GM06990 (cell line): ENCODE measurements at regions not wholly inside any gene's neighbourhood (a gene's known extent, or its start where the extent isn't known, plus 50 kb on each side); places are given as distances from the start of the nearest gene placed in this dataset.

Experiments
- DNase-seq: peaks from one replicate; pipeline ENCODE4 v3.0.0-alpha.2; 2011; ENCODE audit not compliant: insufficient read length; ENCODE audit errors: extremely low read depth
- H3K27me3 ChIP-seq: replicated peaks from 2 replicates; pipeline ENCODE4 v1.6.0; 2011; ENCODE audit warnings: low read length; ENCODE audit not compliant: control insufficient read depth, insufficient read depth
- H3K36me3 ChIP-seq: 2 replicates; pipeline ENCODE4 v1.5.1; 2011; ENCODE audit warnings: low read length; ENCODE audit not compliant: control insufficient read depth, insufficient read depth
- H3K4me3 ChIP-seq: replicated peaks from 2 replicates; pipeline ENCODE4 v1.5.1; 2011; ENCODE audit warnings: low read depth, mild to moderate bottlenecking, control low read depth, low read length
- CTCF ChIP-seq: IDR thresholded peaks from 2 replicates; pipeline ENCODE4 v1.5.1; 2011; ENCODE audit warnings: low read length, control low read depth, mild to moderate bottlenecking, inconsistent platforms; ENCODE audit not compliant: insufficient read depth, poor library complexity, severe bottlenecking

DNA sequence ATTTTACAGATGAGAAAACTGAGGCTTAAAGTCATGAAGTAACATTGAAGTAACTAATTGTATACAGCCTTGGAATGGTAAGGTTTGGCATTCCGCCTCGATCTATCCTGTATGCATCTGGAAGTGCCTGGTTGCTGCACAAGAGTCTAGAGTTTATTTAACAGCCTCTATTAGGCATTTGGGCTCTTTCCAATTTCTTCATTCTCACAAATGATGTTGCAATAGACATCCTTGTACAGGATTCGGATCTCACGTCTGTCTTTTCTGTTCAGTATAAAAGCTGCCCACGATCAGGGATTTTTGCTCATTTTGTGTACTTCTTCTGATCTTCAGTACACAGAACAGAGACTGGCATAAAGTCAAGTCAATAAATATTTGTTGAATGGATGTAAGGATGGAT lies 100.5 kb downstream of the AIPL1 start:
- H3K27me3 ChIP-seq: no peaks in the 10 kb centered on the region
- DNase-seq: no peak
- TF ChIP-seq CTCF: no peak
- no peaks in the 10 kb centered on the region for H3K36me3 ChIP-seq
- H3K4me3 ChIP-seq: no peak overlapping the region

DNA sequence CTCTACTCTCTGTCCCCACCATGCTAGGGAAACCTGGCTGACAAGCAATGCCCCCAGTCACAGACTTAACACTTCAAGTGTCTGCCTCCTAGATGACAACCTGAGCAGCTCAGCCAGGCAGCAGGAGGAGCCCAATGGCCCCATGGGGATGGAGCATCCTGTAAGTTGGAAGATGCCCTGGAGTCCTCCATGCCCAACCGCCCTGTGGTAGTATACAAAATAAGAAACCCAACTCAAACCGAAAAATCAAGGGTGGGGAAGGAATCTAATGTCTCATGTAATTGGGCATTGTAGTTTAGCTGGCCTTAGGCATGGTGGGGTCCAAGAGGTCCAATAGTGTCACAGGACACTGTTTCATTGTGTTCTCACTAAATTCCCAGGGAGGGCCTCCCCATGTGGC lies 104.0 kb downstream of the AIPL1 start:
- TF ChIP-seq CTCF: no peak
- Histone ChIP-seq H3K36me3 (no peaks in the 10 kb centered on the region), H3K27me3 (no peaks in the 10 kb centered on the region), H3K4me3 (no peak overlapping the region)
- no peak for DNase-seq

DNA sequence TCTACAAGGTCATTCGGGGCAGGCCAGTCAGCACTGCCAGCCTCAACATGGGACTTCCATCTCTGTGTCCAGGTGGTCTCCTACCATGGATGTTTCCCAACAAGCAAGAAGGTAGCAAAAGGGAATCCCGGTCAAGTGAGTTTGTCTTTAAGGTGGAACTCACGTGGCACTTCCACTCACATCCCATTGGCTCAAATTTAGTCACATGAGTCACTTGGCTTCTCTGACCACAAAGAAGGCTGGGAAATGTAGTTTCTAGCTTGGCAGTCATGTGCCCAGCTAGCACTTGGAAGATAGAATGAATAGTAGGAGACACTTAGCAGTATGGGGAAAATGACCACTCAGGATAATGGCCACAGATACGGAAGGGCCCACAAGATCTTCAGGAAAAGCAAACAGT lies 106.6 kb downstream of the AIPL1 start:
- DNase-seq: no peak
- no peaks in the 10 kb centered on the region for H3K36me3 ChIP-seq
- H3K27me3 ChIP-seq: no peaks in the 10 kb centered on the region
- TF ChIP-seq CTCF: no peak
- no peak overlapping the region for H3K4me3 ChIP-seq

DNA sequence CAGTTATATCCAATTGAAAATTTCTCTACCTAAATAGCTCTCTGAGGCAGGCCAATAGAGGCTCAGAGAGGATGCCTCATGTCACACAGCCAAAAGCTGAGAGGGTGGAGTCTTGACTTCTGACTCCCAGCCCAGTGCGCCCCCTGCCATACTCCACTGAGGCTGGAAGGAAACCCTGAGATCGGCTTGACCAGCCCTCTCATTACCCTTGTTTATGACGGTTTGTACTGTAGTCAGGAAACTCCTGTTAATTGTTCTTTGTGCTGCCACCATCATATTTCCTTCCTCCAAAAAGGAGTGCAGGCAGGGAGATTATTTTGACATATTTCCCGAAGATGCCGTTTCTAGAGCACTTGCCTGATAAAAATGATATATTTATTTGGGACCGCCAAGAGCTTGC lies 107.9 kb downstream of the AIPL1 start:
- TF ChIP-seq CTCF: peak; percentile 7
- no peak for DNase-seq

DNA sequence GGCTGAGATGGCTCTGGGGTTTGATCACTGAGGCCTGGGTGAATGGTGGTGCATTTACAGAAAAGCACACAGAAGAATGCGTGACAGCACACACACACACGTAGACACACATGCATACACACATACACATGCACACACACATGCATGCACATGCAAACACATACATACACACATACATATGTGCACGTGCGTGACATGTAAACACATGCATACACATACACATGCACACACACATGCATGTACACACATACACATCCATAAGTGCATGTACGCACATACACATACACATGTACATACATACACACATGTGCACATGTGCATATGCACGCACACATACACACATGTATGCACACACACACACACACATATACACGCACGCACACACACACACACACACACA lies 108.4 kb downstream of the AIPL1 start:
- no peak for DNase-seq
- no peak for TF ChIP-seq CTCF
- H3K4me3 ChIP-seq: no peak overlapping the region
- H3K27me3 ChIP-seq: no peaks in the 10 kb centered on the region
- no peaks in the 10 kb centered on the region for H3K36me3 ChIP-seq

More for the DNA sequence above, 107.9 kb downstream of the AIPL1 start:
- H3K36me3 ChIP-seq: no peaks in the 10 kb centered on the region
- no peaks in the 10 kb centered on the region for H3K27me3 ChIP-seq
- no peak overlapping the region for H3K4me3 ChIP-seq

GRCh38 chr17:6325741-6326140 lies 109.2 kb downstream of the AIPL1 start:
- TF ChIP-seq CTCF: no peak
- DNase-seq: no peak
- Histone ChIP-seq H3K27me3 (no peaks in the 10 kb centered on the region), H3K4me3 (no peak overlapping the region), H3K36me3 (no peaks in the 10 kb centered on the region)
